PFSK-1 (cell line): ENCODE measurements at regions not wholly inside any gene's neighbourhood (a gene's known extent, or its start where the extent isn't known, plus 50 kb on each side); places are given as distances from the start of the nearest gene placed in this dataset.

Source experiments
- FOXP2 ChIP-seq: optimal IDR thresholded peaks from 2 replicates; pipeline ENCODE3; 2011; ENCODE audit warnings: borderline replicate concordance, control low read depth, inconsistent platforms; ENCODE audit not compliant: insufficient read depth; ENCODE audit errors: extremely low read length, extremely low read depth
- TF ChIP-seq, protein P1 (sequence below), 2 experiments: IDR thresholded peaks; 2 replicates each; pipeline versions ENCODE4 v1.6.1 to v1.8.0; 2011 to 2012; ENCODE audit warnings: low read depth in 2 of 2, low read length in 2 of 2, control low read depth in 1 of 2, inconsistent platforms in 1 of 2, mild to moderate bottlenecking in 1 of 2, moderate library complexity in 1 of 2; ENCODE audit not compliant: insufficient read depth in 1 of 2

DNA sequence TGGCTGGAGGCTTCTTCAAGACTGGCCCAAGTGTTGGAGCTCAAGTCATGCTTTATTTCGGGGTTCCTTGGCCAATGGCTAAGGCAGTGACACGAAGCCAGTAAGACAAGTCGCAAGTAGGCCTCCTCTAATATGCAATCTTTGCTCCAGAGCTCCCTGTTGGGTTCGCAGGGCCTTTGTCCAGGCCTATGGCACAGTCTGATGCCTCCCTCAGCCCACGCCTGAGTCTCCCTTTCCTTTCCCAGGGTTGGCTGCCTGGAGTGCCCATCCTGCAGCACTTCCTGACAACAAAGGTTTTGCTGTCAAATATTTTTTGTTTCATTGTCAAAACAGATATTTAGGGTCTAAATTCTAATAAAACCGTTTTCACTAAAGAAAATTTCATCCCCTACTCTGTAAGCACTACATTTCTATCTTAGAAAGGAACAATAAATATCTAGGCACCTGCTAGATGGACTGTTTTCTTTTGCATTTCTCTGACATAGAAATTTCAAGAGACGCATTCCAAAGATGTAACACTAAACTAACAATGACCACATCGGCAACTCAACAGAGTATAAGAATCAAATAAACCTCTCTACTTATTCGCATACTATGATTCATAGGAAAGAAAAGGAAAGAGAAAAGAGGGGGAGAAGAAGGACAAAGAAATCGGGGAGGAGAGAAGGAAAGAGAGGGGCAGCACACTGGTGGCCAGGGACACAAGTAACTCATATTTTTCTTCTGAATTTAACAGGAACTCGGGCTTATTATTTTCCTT is 393.1 kb upstream of the ATP11B start:
- TF ChIP-seq, protein P1, sequence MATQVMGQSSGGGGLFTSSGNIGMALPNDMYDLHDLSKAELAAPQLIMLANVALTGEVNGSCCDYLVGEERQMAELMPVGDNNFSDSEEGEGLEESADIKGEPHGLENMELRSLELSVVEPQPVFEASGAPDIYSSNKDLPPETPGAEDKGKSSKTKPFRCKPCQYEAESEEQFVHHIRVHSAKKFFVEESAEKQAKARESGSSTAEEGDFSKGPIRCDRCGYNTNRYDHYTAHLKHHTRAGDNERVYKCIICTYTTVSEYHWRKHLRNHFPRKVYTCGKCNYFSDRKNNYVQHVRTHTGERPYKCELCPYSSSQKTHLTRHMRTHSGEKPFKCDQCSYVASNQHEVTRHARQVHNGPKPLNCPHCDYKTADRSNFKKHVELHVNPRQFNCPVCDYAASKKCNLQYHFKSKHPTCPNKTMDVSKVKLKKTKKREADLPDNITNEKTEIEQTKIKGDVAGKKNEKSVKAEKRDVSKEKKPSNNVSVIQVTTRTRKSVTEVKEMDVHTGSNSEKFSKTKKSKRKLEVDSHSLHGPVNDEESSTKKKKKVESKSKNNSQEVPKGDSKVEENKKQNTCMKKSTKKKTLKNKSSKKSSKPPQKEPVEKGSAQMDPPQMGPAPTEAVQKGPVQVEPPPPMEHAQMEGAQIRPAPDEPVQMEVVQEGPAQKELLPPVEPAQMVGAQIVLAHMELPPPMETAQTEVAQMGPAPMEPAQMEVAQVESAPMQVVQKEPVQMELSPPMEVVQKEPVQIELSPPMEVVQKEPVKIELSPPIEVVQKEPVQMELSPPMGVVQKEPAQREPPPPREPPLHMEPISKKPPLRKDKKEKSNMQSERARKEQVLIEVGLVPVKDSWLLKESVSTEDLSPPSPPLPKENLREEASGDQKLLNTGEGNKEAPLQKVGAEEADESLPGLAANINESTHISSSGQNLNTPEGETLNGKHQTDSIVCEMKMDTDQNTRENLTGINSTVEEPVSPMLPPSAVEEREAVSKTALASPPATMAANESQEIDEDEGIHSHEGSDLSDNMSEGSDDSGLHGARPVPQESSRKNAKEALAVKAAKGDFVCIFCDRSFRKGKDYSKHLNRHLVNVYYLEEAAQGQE (IDR thresholded peaks at IDR 0.05; ENCODE audit: insufficient read depth in 1 of 2, low read depth in 2 of 2, low read length in 2 of 2): no peak
- no peak for TF ChIP-seq FOXP2
